Right lobe of liver (tissue), 6 donors: ENCODE measurements at regions not wholly inside any gene's neighbourhood (a gene's known extent, or its start where the extent isn't known, plus 50 kb on each side); places are given as distances from the start of the nearest gene placed in this dataset.
A peak's percentile ranks its signal among the peaks of the same experiment; 100 is the strongest.
"Not testable (repeated sequence)": the region's sequence is repeated elsewhere in the genome, so short reads cannot be mapped to it uniquely, and the experiment has no call there.

Experiments used
- ATAC-seq, 4 donors: fragments of 200-7000 bp; cut with Tn5 transposase; one replicate each; pipeline ENCODE4 v1.9.1; 2020; ENCODE audit warnings: mild to moderate bottlenecking in 4 of 4, moderate library complexity in 4 of 4
- DNase-seq, 3 donors: peaks; one replicate each; pipeline ENCODE4 v3.0.0-alpha.2; 2020
- H3K27ac ChIP-seq, 3 donors: fragments of 200-600 bp; one replicate each; pipeline ENCODE4 v1.8.0; 2022
- H3K27me3 ChIP-seq, 2 donors: fragments of 200-600 bp; one replicate each; pipeline ENCODE4 v1.8.0; 2022
- H3K36me3 ChIP-seq, 4 donors: fragments of 200-600 bp; sonication (generic) in 1 of 4; one replicate each; pipeline versions ENCODE4 v1.5.1 to v1.8.0; 2017 to 2022; ENCODE audit warnings: control low read depth in 1 of 4
- H3K4me1 ChIP-seq, 4 donors: fragments of 200-600 bp; sonication (generic) in 1 of 4; one replicate each; pipeline versions ENCODE4 v1.5.1 to v1.8.0; 2017 to 2022; ENCODE audit warnings: control low read depth in 1 of 4
- H3K4me3 ChIP-seq, 3 donors: fragments of 200-600 bp; one replicate each; pipeline ENCODE4 v1.8.0; 2022
- H3K9me3 ChIP-seq, 4 donors: fragments of 200-600 bp; sonication (generic) in 1 of 4; one replicate each; pipeline versions ENCODE4 v1.5.1 to v1.8.0; 2017 to 2022; ENCODE audit warnings: control low read depth in 1 of 4
- whole genome bisulfite sequencing: methylation state at CpG from one replicate; pipeline ENCODE4 v1.1.6; 2018; ENCODE audit warnings: low coverage, low lambda C conversion rate; ENCODE audit not compliant: insufficient coverage; ENCODE audit errors: missing lambda C conversion rate; 5-methylcytosine and 5-hydroxymethylcytosine counted together
- intact Hi-C, 2 donors: fragments of 100-400 bp; cut with DNase I; formaldehyde crosslinking; loops; one replicate each; pipeline versions ENCODE4 v1.11.2 to v1.14.1; 2022
- donor health status: DM: no; HTN: yes; CAD: no.
- donor health status: DM: no; HTN: no; CAD: no.
- donor health status: DM: no; HTN: no; CAD: no.
- donor health status: DM: no; HTN: yes; CAD: no.
- donor health status: DM: no; HTN: yes; CAD: no.

DNA sequence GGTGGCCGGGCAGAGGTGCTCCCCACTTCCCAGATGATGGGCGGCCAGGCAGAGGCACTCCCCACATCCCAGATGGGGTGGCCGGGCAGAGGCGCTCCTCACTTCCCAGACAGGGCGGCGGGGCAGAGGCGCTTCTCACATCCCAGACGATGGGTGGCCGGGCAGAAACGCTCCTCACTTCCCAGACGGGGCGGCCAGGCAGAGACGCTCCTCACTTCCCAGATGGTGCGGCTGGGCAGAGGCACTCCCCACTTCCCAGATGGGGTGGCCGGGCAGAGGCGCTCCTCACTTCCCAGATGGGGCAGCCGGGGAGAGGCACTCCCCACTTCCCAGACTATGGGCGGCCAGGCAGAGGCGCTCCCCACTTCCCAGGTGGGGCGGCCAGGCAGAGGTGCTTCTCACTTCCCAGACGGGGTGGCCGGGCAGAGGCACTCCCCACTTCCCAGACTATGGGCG, 275.8 kb downstream of the LIPI start:
- H3K4me1 ChIP-seq, H3K9me3 ChIP-seq, H3K27ac ChIP-seq, ATAC-seq, H3K4me3 ChIP-seq, H3K36me3 ChIP-seq, H3K27me3 ChIP-seq, intact Hi-C loops: not testable (repeated sequence)
- peak in 1 of 3 donors; percentile 39 for DNase-seq
- WGBS = no CpG with 5 or more reads among the region's 23 CpGs

- 50% methylated on average over 1 of the region's 1 CpG for WGBS
- intact Hi-C loops, ATAC-seq, H3K4me1 ChIP-seq, H3K27ac ChIP-seq, H3K36me3 ChIP-seq, H3K4me3 ChIP-seq, H3K27me3 ChIP-seq, H3K9me3 ChIP-seq, DNase-seq: not testable (repeated sequence)
These were observed 287.6 kb downstream of the LIPI start for GRCh38 chr21:13923175-13923574.

DNA sequence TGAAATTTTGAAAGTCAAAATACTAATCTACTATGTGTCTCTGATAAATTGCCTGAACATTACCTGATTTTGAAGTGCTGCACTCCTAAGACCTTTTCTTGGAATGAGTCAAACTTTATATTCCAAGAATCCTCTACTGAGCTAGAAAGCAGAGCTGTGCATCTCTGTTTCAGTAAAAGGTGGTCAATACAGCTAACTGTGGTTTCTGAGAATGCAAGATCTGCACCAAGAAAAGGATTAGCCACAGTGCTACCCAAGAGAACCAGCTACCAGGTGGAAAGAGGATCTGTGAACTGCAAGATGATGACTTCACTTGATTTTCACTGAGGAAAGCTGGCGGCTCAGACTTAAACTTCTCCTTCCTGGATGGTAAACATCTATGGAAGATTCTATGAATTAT, 289.3 kb downstream of the LIPI start:
- H3K27ac ChIP-seq, intact Hi-C loops, H3K27me3 ChIP-seq, H3K4me3 ChIP-seq, H3K9me3 ChIP-seq, H3K4me1 ChIP-seq, H3K36me3 ChIP-seq, ATAC-seq, DNase-seq: not testable (repeated sequence)
- 20% methylated on average over 1 of the region's 1 CpG for WGBS

DNA sequence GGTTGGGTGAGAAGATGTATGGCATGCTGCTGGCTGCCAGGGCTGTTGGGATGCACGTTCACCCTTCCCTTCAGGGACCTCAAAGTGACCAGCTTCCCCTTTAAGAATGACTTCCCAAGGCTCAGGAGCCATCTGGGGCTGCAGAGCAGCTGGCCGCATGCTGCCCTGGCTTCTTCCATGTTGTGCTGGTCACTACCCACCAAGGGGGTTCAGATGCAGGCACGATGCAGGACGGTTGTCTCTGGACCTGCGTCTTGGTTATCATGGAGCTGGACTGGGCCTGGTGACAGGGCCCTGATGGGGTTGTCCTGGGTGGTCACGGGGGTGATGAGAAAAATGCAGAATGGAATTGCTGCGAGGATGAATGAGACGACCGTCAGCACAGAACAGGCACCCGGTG, 297.8 kb downstream of the POTED start:
- H3K4me3 ChIP-seq, H3K27me3 ChIP-seq, H3K4me1 ChIP-seq, H3K9me3 ChIP-seq, DNase-seq, intact Hi-C loops, ATAC-seq, H3K36me3 ChIP-seq, H3K27ac ChIP-seq: not testable (repeated sequence)
- 37% methylated on average over 3 of the region's 10 CpGs for WGBS

DNA sequence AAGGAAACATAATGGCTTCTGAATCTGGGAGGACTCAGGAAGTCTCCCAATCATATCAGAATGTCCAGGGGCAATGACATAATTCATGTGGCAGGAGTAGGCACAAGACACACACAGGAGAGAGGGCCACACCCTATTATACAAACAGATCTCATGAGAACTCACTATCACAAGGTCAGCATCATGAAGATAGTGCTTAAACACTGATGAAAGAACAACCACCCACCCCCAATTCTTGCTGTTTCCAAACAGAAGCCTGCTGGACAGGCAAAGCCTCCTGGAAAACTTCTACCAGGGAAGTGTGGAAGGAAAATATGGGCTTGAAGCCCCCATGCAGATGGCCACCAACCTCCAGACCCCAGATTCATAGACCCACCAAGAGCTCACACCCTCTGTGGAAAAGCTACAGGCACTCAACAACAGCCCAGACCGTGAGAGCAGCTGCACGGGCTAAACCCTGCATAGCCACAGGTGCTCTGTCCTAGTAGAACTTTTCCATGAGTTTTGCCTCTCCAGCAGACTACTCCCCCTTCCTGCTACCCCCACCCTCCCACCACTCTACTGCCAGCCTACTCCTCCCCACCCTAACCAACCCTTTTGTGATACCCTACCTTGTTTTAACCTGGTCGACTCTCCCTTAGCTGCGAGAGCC, 287.1 kb downstream of the POTED start:
- H3K27me3 ChIP-seq, H3K9me3 ChIP-seq, DNase-seq, intact Hi-C loops, ATAC-seq, H3K36me3 ChIP-seq, H3K4me3 ChIP-seq, H3K4me1 ChIP-seq, H3K27ac ChIP-seq: not testable (repeated sequence)
- WGBS = 52% methylated on average over 4 of the region's 4 CpGs

DNA sequence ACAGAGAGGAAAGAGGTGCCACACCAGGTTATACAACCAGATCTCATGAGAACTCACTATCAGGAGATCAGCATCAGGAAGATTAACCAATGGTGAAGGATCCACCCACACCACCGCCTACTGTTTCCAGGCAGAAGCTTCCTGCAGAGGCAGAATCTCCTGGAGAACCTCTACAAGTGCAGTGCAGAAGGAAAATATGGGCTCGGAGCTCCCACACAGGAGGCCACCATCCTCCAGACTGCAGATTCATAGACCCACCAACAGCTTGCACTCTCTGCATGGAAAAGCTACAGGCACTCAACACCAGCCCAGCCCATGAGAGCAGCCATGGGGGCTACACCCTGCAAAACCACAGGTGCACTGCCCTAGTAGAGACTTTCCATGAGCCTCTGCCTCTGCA, 284.0 kb downstream of the POTED start:
- ATAC-seq, H3K36me3 ChIP-seq, H3K4me1 ChIP-seq, H3K27me3 ChIP-seq, intact Hi-C loops, H3K27ac ChIP-seq, H3K9me3 ChIP-seq, H3K4me3 ChIP-seq, DNase-seq: not testable (repeated sequence)
- 17% methylated on average over 2 of the region's 2 CpGs for WGBS

DNA sequence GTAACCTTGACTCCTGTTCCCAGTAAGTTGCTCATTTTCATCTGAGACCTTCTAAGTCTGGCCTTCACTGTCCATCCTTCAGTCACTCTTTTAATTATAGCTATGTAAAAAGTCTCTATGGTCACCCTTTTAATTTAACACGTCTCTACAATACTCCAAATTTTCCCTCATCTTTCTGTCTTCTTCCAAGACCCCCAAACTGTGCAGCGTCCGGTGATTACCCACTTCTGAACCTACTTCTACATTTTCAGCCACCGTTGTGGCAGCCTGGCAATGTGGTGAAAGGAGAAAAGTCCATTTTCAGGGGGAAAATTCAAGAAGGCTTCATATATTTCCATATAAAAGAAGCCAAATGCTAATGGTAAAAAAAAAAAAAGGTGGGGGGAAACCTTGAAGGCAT, 283.4 kb downstream of the POTED start:
- WGBS = 45% methylated on average over 4 of the region's 4 CpGs
- intact Hi-C loops, H3K9me3 ChIP-seq, DNase-seq, ATAC-seq, H3K27ac ChIP-seq, H3K36me3 ChIP-seq, H3K4me1 ChIP-seq, H3K4me3 ChIP-seq, H3K27me3 ChIP-seq: not testable (repeated sequence)

- H3K4me3 ChIP-seq, H3K4me1 ChIP-seq, H3K36me3 ChIP-seq, DNase-seq, H3K27me3 ChIP-seq, intact Hi-C loops, H3K9me3 ChIP-seq, ATAC-seq, H3K27ac ChIP-seq: not testable (repeated sequence)
- WGBS = 49% methylated on average over 4 of the region's 4 CpGs
These were observed 282.7 kb downstream of the POTED start for GRCh38 chr21:13892146-13892751.

DNA sequence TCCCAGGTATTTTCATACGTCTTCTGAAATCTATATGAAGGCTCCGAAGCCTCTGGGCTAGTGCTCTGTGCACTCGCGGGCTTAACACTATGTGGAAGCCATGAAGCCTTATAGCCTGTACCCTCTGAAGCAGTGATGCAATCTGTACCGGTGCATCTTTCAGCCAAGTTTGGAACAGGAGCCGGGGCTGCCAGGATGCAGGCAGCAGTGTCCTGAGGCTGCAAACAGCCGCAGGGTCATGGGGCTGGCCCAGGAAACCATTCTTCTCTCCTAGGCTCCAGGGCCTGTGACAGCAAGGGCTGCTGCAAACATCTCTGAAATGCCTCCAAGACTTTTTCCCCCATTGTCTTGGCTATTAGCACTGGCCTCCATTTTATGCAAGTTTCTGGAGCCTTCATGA, 279.6 kb downstream of the POTED start:
- intact Hi-C loops, DNase-seq, H3K27me3 ChIP-seq, H3K4me1 ChIP-seq, H3K4me3 ChIP-seq, H3K27ac ChIP-seq, H3K9me3 ChIP-seq, H3K36me3 ChIP-seq, ATAC-seq: not testable (repeated sequence)
- 42% methylated on average over 7 of the region's 7 CpGs for WGBS

DNA sequence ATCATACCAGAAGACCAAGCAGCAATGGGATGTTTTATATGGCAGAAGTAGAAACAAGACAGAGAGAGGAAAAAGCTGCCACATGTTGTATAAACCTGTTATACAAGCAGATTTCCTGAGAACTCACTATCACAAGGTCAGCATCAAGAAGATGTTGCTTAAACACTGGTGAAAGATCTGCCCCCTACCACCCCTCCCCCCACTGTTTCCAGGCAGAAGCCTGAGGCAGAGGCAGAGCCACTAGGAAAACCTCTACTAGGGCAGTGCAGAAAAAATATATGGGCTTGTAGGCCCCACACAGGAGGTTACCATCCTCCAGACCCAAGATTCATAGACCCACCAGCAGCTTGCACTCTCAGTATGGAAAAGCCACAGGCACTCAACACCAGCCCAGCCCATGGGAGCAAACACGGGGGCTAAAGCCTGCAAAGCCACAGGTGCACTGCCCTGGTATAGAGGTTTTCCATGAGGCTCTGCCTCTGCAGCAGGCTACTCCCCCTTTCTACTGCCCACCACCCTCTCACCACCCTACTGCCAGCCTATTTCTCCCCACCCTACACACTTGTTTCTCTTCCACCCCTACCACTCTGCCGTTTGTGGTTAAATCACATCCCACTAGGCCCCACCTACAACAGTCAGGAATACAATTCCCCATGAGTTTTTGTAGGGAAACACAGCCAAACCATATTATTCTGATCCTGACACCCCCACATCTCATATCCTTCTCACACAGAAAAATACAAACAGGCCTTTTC, 274.2 kb downstream of the POTED start:
- ATAC-seq, H3K4me3 ChIP-seq, H3K27me3 ChIP-seq, intact Hi-C loops, DNase-seq, H3K9me3 ChIP-seq, H3K27ac ChIP-seq, H3K36me3 ChIP-seq, H3K4me1 ChIP-seq: not testable (repeated sequence)
- WGBS = 48% methylated on average over 2 of the region's 2 CpGs

DNA sequence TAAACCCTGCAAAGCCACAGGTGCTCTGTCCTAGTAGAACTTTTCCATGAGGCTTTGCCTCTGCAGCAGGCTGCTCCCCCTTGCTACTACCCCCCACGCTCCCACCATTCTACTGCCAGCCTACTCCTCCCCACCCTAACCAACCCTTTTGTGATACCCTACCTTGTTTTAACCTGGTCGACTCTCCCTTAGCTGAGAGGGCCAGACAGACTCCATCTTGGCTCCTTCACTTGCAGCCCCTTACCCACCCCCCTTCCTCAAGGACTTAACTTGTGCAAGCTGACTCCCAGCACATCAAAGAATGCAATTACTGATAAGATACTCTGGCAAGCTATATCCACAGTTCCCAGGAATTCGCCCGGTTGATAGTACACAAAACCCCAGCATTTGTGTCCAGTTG, 267.9 kb downstream of the POTED start:
- H3K27ac ChIP-seq, H3K9me3 ChIP-seq, intact Hi-C loops, H3K36me3 ChIP-seq, ATAC-seq, H3K27me3 ChIP-seq, H3K4me3 ChIP-seq, H3K4me1 ChIP-seq, DNase-seq: not testable (repeated sequence)
- WGBS = 51% methylated on average over 4 of the region's 4 CpGs
